Vagina (tissue), 2 donors: ENCODE measurements at regions not wholly inside any gene's neighbourhood (a gene's known extent, or its start where the extent isn't known, plus 50 kb on each side); places are given as distances from the start of the nearest gene placed in this dataset.
"Not testable (repeated sequence)": the region's sequence is repeated elsewhere in the genome, so short reads cannot be mapped to it uniquely, and the experiment has no call there.

Source experiments
- DNase-seq, 2 donors: peaks; one replicate each; pipeline ENCODE4 v3.0.0-alpha.2; 2017; ENCODE audit errors: extremely low spot score in 2 of 2
- H3K27ac ChIP-seq: fragments of 200-600 bp; sonication (generic); one replicate; pipeline ENCODE4 v1.5.1; 2019
- H3K27me3 ChIP-seq: fragments of 200-600 bp; sonication (generic); one replicate; pipeline ENCODE4 v1.5.1; 2019
- H3K36me3 ChIP-seq, 2 donors: fragments of 200-600 bp; sonication (generic); one replicate each; pipeline ENCODE4 v1.5.1; 2017 to 2019
- H3K4me1 ChIP-seq: fragments of 200-600 bp; sonication (generic); one replicate; pipeline ENCODE4 v1.5.1; 2019
- H3K4me3 ChIP-seq, 2 donors: fragments of 200-600 bp; sonication (generic); 1 replicate in 1 of 2; 2 replicates in 1 of 2; pipeline ENCODE4 v1.5.1; 2016 to 2019
- H3K9me3 ChIP-seq: fragments of 200-600 bp; sonication (generic); one replicate; pipeline ENCODE4 v1.5.1; 2019
- CTCF ChIP-seq, 3 experiments: fragments of 450-650 bp in 2 of 3; fragments of 200-600 bp in 1 of 3; sonication (generic) in 1 of 3; IDR thresholded peaks; one replicate each; pipeline ENCODE4 v1.5.1; 2017 to 2019; ENCODE audit warnings: antibody characterized with exemption in 3 of 3, mild to moderate bottlenecking in 2 of 3, moderate library complexity in 2 of 3
- POLR2A ChIP-seq, 2 donors: fragments of 450-650 bp; IDR thresholded peaks; one replicate each; pipeline ENCODE4 v1.6.1; 2017; ENCODE audit warnings: antibody characterized with exemption in 2 of 2, mild to moderate bottlenecking in 2 of 2, moderate library complexity in 2 of 2
- POLR2AphosphoS5 ChIP-seq, 2 donors: sonication (generic); formaldehyde crosslinking; IDR thresholded peaks; one replicate each; pipeline ENCODE4 v1.9.0; 2017; ENCODE audit warnings: antibody characterized with exemption in 2 of 2, mild to moderate bottlenecking in 2 of 2, low read depth in 1 of 2; ENCODE audit not compliant: insufficient read depth in 1 of 2
- intact Hi-C: fragments of 100-400 bp; cut with DNase I; formaldehyde crosslinking; loops from one replicate; pipeline ENCODE4 v1.15.1; 2023

GRCh38 chr1:81252471-81253151 lies 548.1 kb upstream of the ADGRL2 start:
- H3K4me3 ChIP-seq: no peak overlapping the region
- H3K9me3 ChIP-seq: no peaks in the 10 kb centered on the region
- H3K27ac ChIP-seq: no peak overlapping the region
- no peak for DNase-seq
- intact Hi-C loops: no loop called here
- H3K27me3 ChIP-seq: no peaks in the 10 kb centered on the region
- no peak for TF ChIP-seq CTCF (IDR thresholded peaks at IDR 0.05)
- TF ChIP-seq POLR2AphosphoS5 (IDR thresholded peaks at IDR 0.05; ENCODE audit: insufficient read depth in 1 of 2, low read depth in 1 of 2): no peak
- no peak for TF ChIP-seq POLR2A (IDR thresholded peaks at IDR 0.05)
- H3K36me3 ChIP-seq: no peaks in the 10 kb centered on the region
- no peaks in the 10 kb centered on the region for H3K4me1 ChIP-seq

- intact Hi-C loops, H3K4me1 ChIP-seq, H3K36me3 ChIP-seq, H3K4me3 ChIP-seq, H3K27me3 ChIP-seq, H3K27ac ChIP-seq, H3K9me3 ChIP-seq, DNase-seq: not testable (repeated sequence)
Observed at GRCh38 chr1:81250825-81251224, 549.9 kb upstream of the ADGRL2 start.

- H3K4me1 ChIP-seq, H3K4me3 ChIP-seq, H3K9me3 ChIP-seq, H3K27ac ChIP-seq, intact Hi-C loops, H3K27me3 ChIP-seq, DNase-seq, H3K36me3 ChIP-seq: not testable (repeated sequence)
Observed at GRCh38 chr1:81245084-81245715, 555.5 kb upstream of the ADGRL2 start.

GRCh38 chr1:81244612-81245011 lies 556.1 kb upstream of the ADGRL2 start:
- H3K9me3 ChIP-seq, H3K36me3 ChIP-seq, H3K4me1 ChIP-seq, H3K27ac ChIP-seq, H3K27me3 ChIP-seq, H3K4me3 ChIP-seq, DNase-seq, intact Hi-C loops: not testable (repeated sequence)

- Histone ChIP-seq H3K27me3 (no peaks in the 10 kb centered on the region), H3K4me1 (no peaks in the 10 kb centered on the region), H3K27ac (no peak overlapping the region), H3K9me3 (no peaks in the 10 kb centered on the region), H3K4me3 (no peak overlapping the region), H3K36me3 (no peaks in the 10 kb centered on the region)
- DNase-seq: no peak
- intact Hi-C loops: no loop called here
- TF ChIP-seq POLR2A (IDR thresholded peaks at IDR 0.05): no peak
- TF ChIP-seq POLR2AphosphoS5 (IDR thresholded peaks at IDR 0.05; ENCODE audit: insufficient read depth in 1 of 2, low read depth in 1 of 2): no peak
- no peak for TF ChIP-seq CTCF (IDR thresholded peaks at IDR 0.05)
Observed at GRCh38 chr1:81242103-81242502, 558.6 kb upstream of the ADGRL2 start.

- Histone ChIP-seq H3K4me3 (peak overlapping the region in 1 of 2 donors; percentile 6), H3K27me3 (no peaks in the 10 kb centered on the region), H3K27ac (no peak overlapping the region), H3K36me3 (no peaks in the 10 kb centered on the region), H3K9me3 (no peaks in the 10 kb centered on the region), H3K4me1 (no peaks in the 10 kb centered on the region)
- DNase-seq: no peak
- TF ChIP-seq POLR2A (IDR thresholded peaks at IDR 0.05): no peak
- TF ChIP-seq POLR2AphosphoS5 (IDR thresholded peaks at IDR 0.05; ENCODE audit: insufficient read depth in 1 of 2, low read depth in 1 of 2): no peak
- TF ChIP-seq CTCF (IDR thresholded peaks at IDR 0.05): no peak
- intact Hi-C loops: no loop called here
Observed at GRCh38 chr1:81238129-81238528, 562.6 kb upstream of the ADGRL2 start.
